Activated CD4-positive, alpha-beta T cell treated with anti-CD3 and anti-CD28 coated beads, Interleukin-2, Interleukin-6, amounts not matched to agents 100 ng/mL and 50 ng/mL, durations not matched to agents 16 hours and 8 hours (primary cell): ENCODE measurements at regions not wholly inside any gene's neighbourhood (a gene's known extent, or its start where the extent isn't known, plus 50 kb on each side); places are given as distances from the start of the nearest gene placed in this dataset.
"Not testable (repeated sequence)": the region's sequence is repeated elsewhere in the genome, so short reads cannot be mapped to it uniquely, and the experiment has no call there.

Experiments
- DNase-seq: peaks from one replicate; pipeline ENCODE4 v3.0.0-alpha.2; 2020

DNA sequence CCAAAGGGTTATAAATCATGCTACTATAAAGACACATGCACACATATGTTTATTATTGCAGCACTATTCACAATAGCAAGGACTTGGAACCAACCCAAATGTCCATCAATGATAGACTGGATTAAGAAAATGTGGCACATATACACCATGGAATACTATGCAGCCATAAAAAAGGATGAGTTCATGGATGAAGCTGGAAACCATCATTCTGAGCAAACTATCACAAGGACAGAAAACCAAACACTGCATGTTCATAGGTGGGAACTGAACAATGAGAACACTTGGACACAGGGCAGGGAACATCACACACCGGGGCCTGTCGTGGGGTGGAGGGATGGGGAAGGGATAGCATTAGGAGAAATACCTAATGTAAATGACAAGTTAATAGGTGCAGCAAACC, 322.1 kb downstream of the RPLP1 start:
- DNase-seq: not testable (repeated sequence)

DNA sequence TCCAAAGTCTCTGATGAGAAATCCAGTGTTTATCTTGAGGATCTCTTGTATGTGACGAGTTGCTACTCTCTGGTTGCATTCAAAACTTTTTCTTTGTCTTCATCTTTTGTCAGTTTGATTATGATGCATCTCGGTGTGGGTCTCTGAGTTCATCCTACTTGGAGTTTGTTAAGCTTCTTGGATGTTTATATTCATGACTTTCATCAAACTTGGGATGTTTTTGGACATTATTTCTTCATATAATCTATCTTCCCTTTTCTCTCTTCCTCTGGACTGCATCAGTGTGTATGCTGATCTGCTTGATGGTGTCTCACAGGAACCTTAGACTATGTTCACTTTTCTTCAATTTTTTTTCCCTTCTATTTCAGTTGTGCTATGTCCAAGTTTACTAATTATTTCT, 320.4 kb downstream of the TLE3 start:
- no peak for DNase-seq

DNA sequence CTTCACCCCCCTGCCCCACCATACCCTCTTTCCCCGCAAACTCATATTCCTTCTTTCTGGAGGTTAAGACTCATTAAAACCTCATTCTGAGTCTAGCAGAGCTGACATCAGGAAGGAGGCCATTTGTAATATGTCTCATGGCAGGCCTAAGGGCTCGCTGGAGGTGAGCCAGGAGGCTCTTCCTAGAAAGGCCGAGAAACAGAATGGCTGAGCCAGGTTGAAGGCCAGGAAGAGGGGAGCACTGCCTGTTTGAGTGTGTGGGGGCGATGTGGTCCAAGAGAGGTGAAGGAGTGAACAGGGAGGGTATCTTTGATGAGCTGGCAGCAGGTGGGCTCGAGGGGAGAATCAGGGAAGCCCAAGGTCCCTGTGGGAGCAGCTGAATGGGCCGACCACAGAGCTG, 317.3 kb downstream of the TLE3 start:
- no peak for DNase-seq

- DNase-seq: no peak
These were observed 316.7 kb downstream of the TLE3 start for GRCh38 chr15:69780981-69781380.

GRCh38 chr15:69781411-69782125, 316.1 kb downstream of the TLE3 start:
- DNase-seq: no peak

DNA sequence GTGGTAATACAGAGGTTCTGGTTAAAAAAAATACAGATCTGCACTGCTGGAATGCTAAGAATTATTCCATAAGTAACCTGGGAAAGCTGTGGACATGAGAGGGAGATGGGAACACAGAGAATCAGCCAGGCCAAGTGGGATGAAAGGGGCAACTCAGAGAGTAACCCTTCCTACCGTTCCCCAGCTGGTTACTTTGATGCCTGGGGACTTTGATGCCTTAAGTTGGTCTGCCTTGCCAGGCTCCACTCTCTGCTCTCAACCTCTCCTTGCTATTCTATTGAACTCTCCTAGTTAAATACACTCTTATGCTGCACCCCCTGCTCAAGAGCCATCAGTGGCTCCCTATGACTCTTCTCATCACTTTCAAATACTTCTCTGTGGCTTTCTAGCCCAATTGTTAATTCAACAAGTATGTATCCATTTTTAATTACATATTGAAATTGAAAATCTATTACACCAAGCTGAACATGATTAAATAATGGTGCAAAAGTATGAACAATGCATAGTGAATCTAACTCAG, 315.5 kb downstream of the TLE3 start:
- no peak for DNase-seq

GRCh38 chr15:69782809-69783208, 314.9 kb downstream of the TLE3 start:
- DNase-seq: no peak

- DNase-seq: no peak
These were observed 314.5 kb downstream of the TLE3 start for GRCh38 chr15:69783211-69783610.

- DNase-seq: no peak
These were observed 312.7 kb downstream of the TLE3 start for GRCh38 chr15:69784798-69785566.

GRCh38 chr15:69786136-69786701, 311.5 kb downstream of the TLE3 start:
- no peak for DNase-seq

- DNase-seq: no peak
These were observed 309.9 kb downstream of the TLE3 start for GRCh38 chr15:69787791-69788190.

- DNase-seq: no peak
These were observed 307.9 kb downstream of the TLE3 start for GRCh38 chr15:69789648-69790393.

- DNase-seq: no peak
These were observed 307.1 kb downstream of the TLE3 start for GRCh38 chr15:69790632-69791031.

- DNase-seq: no peak
These were observed 304.9 kb downstream of the TLE3 start for GRCh38 chr15:69792823-69793222.

GRCh38 chr15:69793431-69793780, 304.3 kb downstream of the TLE3 start:
- DNase-seq: no peak

GRCh38 chr15:69793781-69794451, 303.8 kb downstream of the TLE3 start:
- no peak for DNase-seq

- DNase-seq: no peak
These were observed 302.9 kb downstream of the TLE3 start for GRCh38 chr15:69794645-69795469.

DNA sequence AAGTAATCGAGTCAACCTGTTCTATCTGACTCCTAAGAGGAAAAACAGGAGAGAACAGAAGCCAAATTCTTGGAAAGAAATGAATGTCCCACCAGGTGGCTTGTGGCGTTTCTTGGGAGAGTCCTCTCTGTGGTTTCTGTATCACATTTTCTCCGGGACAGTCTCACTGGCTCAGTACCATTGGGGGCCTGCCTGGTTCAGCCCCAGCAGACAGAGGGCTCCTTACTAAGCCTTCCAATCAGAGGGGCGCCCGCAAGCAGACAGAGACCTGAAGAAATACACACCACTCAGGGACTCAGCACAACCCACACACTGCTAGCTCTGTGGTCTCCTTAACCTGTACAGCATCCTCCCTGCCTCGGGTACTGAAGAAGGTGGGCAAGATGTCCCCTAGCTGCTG, 302.1 kb downstream of the TLE3 start:
- DNase-seq: no peak

- DNase-seq: no peak
These were observed 300.6 kb downstream of the TLE3 start for GRCh38 chr15:69797051-69797595.

- no peak for DNase-seq
These were observed 300.1 kb downstream of the TLE3 start for GRCh38 chr15:69797615-69798014.

GRCh38 chr15:69798481-69799250, 299.1 kb downstream of the TLE3 start:
- DNase-seq: no peak
